ENCODE measurements at regions not wholly inside any gene's neighbourhood (a gene's known extent, or its start where the extent isn't known, plus 50 kb on each side); places are given as distances from the start of the nearest gene placed in this dataset.

DNA sequence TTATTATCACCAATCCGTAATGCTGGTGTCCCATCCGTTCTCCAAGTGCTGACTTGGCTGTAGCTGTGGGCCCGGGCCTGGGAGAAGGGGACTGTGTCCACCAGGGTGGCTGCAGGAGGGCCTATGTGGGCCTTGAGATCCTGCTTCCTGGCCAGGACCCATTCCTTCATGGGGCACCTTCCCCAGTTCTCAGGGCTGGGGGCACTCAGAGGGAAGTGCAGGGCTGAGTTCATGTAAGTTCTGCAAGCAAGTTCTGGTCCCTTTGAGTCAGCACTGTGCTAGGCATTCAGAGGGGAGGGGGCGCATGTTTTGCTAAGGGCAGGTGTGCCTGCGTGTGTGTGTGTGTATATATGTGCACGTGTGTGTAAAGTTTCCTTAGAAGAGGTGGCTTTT, 94.0 kb downstream of the GLI2 start:
- Histone ChIP-seq H3K4me3 (ENCODE audit: low read depth, low read length) (no peak overlapping the region), H3K9me3 (ENCODE audit: control insufficient read depth, insufficient read depth, low read length) (no peaks in the 10 kb centered on the region), H3K27me3 (ENCODE audit: control insufficient read depth, insufficient read depth, low read length) (no peaks in the 10 kb centered on the region), H3K36me3 (ENCODE audit: control insufficient read depth, insufficient read depth, low read length) (no peaks in the 10 kb centered on the region; the same call in 1 of the 2 replicates), H3K9ac (ENCODE audit: low read depth, low read length) (no peak overlapping the region), H3K27ac (ENCODE audit: low read depth, low read length) (no peak overlapping the region), H3K4me1 (ENCODE audit: control insufficient read depth, insufficient read depth, low read length) (peaks cover 20% of the 10 kb centered on the region)

DNA sequence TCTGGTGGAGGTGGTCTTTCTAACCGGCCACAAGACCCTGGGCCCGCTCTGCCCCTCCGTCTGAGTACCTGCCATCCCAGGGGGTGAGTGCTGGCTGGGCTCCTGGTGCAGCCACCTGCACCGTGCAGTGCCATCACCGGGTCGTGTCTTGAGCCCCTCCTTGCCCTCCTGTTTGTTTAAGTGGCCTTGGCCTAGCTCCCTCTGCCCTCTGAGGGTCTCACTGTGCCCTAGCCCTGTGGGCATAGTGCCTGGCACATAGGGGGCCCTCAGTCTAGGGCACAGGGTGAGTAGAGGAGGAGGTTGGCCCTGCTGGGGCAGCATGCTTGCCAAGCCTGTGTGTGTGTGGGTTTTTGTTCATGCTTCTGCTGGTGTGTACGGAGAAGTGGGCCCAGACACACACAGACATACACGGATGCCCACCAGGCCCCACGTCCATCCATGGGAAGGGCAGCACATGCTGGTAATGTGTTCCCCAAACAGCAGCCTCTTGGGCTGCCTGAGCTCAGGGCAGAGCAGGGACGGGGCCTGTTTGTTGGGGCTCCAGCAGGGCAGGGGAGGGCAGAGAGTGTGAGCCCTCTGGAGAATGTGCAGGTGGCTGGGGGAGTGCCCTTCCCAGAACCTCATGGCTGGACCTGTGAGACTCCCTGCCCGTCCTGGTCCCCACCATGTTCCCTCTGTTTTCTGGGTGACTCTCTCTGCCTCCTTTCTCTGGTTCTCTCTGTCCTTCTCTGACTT, 94.6 kb downstream of the GLI2 start:
- H3K27ac ChIP-seq (ENCODE audit: low read depth, low read length), result no peak overlapping the region
- no peaks in the 10 kb centered on the region for H3K27me3 ChIP-seq (ENCODE audit: control insufficient read depth, insufficient read depth, low read length)
- no peak overlapping the region for H3K4me3 ChIP-seq (ENCODE audit: low read depth, low read length)
- no peaks in the 10 kb centered on the region for H3K9me3 ChIP-seq (ENCODE audit: control insufficient read depth, insufficient read depth, low read length)
- peaks cover 22% of the 10 kb centered on the region for H3K4me1 ChIP-seq (ENCODE audit: control insufficient read depth, insufficient read depth, low read length)
- H3K9ac ChIP-seq (ENCODE audit: low read depth, low read length), result no peak overlapping the region
- no peaks in the 10 kb centered on the region for H3K36me3 ChIP-seq (ENCODE audit: control insufficient read depth, insufficient read depth, low read length)

DNA sequence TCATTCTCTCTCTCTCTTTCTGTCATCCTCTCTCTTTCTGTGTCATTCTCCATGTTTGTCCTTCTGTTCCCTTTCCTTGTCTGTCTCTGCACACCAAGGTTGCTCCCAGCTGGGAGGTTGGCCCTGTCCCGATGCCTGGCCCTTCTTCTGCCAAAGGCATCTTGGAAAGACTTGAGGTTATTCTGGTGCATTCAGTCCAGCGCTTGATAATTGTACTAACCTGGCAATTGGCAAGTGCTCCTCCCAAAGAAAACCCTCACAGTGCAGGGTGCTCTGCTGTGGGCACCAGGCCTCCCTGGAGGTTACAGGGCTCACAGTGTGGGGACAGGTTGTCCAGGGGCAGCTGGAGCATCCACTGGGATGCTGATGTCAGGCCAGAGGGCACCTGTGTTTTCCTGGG, 95.4 kb downstream of the GLI2 start:
- H3K27me3 ChIP-seq (ENCODE audit: control insufficient read depth, insufficient read depth, low read length), result no peaks in the 10 kb centered on the region
- H3K36me3 ChIP-seq (ENCODE audit: control insufficient read depth, insufficient read depth, low read length), result no peaks in the 10 kb centered on the region

DNA sequence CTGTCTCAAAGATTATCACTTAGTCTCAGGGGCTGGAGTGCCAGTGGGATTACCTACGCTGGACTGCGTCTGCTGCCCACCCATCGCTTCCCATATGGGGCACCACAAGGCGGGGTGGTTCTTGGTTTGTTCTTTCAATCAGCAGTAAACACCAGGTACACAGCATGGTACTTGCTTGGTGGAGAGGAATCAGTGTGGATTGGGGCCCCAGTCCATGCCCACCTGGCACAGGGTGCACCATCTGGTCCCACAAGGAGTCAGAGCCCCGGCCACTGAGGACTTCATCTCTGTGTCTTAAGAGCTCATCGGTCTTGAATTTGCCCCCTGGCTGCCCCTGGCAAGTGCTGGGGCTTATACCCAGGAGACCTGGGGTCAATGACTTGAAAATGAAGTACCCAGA, 96.2 kb downstream of the GLI2 start:
- Histone ChIP-seq H3K9me3 (ENCODE audit: control insufficient read depth, insufficient read depth, low read length) (no peaks in the 10 kb centered on the region), H3K36me3 (ENCODE audit: control insufficient read depth, insufficient read depth, low read length) (0 out of 2 replicates have a peak, but pooled peaks cover 4% of the 10 kb centered on the region), H3K9ac (ENCODE audit: low read depth, low read length) (no peak overlapping the region), H3K4me3 (ENCODE audit: low read depth, low read length) (no peak overlapping the region), H3K27ac (ENCODE audit: low read depth, low read length) (no peak overlapping the region), H3K4me1 (ENCODE audit: control insufficient read depth, insufficient read depth, low read length) (peaks cover 22% of the 10 kb centered on the region), H3K27me3 (ENCODE audit: control insufficient read depth, insufficient read depth, low read length) (no peaks in the 10 kb centered on the region)

More for the DNA sequence above, 95.4 kb downstream of the GLI2 start:
- H3K9me3 ChIP-seq (ENCODE audit: control insufficient read depth, insufficient read depth, low read length), result no peaks in the 10 kb centered on the region
- H3K9ac ChIP-seq (ENCODE audit: low read depth, low read length), result no peak overlapping the region
- no peak overlapping the region for H3K4me3 ChIP-seq (ENCODE audit: low read depth, low read length)
- no peak overlapping the region for H3K27ac ChIP-seq (ENCODE audit: low read depth, low read length)
- peaks cover 19% of the 10 kb centered on the region for H3K4me1 ChIP-seq (ENCODE audit: control insufficient read depth, insufficient read depth, low read length)

DNA sequence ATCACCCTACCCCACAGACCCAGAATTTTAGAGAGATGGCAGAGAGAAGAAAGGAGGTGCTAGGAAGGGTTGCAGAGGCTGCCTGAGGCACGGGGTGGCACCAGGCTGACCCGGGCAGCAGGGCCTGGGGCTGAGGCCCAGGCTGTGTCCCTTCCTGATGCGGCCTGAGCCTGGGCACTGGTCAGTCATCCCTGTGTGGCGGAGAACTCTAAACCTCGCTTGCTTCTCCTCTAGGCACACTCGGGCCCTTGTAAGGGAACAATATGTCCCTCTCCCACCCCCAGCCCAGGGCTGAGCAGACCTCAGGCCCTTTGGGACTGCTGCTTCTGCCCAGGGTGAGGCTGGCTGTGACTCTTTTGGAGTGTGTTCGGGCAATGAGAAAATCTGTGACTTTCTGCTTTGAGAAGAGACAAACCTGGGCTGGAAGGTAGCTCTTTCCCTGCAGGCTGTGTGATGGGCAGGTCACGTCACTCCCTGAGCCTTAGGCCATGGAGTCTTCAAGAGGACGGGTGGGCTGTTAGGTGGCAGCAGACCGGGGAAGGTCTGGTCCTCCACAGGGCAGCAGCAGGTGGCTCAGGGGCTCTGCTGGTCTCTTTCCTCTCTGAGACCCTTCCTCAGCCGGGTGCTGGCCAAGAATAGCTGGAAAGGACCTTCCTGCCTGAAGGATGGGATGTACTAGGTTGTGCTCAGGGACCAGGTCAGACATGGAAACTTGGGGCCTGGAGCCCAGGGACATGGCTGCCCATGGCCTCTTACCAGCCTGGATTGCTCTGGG, 96.8 kb downstream of the GLI2 start:
- no peak overlapping the region for H3K9ac ChIP-seq (ENCODE audit: low read depth, low read length)
- H3K4me3 ChIP-seq (ENCODE audit: low read depth, low read length), result no peak overlapping the region
- H3K27me3 ChIP-seq (ENCODE audit: control insufficient read depth, insufficient read depth, low read length), result no peaks in the 10 kb centered on the region
- peaks cover 22% of the 10 kb centered on the region for H3K4me1 ChIP-seq (ENCODE audit: control insufficient read depth, insufficient read depth, low read length)
- 0 out of 2 replicates have a peak, but pooled peaks cover 4% of the 10 kb centered on the region for H3K36me3 ChIP-seq (ENCODE audit: control insufficient read depth, insufficient read depth, low read length)
- no peak overlapping the region for H3K27ac ChIP-seq (ENCODE audit: low read depth, low read length)
- H3K9me3 ChIP-seq (ENCODE audit: control insufficient read depth, insufficient read depth, low read length), result no peaks in the 10 kb centered on the region

DNA sequence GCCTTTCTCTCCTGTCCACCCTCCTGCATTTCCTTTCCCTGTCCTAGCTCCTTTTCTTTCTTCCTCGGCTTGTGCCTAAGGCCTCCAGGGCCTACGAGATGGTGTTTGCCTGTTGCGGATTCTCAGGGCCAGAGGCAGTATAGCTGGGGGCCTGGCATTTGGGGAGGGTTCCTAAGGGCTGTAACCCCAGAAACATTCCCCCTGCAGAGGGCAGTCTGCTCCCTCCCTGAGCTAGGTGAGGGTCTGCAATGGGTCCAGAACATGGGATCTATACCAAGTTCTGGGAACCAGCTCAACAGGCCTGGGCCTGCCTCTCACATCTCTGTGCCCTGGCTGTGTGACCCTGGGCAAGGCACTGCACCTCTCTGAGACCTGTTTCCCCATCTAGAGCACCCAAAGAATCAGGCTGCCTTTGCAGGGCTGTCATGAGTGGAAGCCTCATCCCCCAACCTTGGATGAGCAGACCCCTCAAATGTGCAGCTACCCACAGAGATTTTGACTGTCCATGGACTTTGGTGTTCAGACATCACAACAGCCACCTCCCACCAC, 97.5 kb downstream of the GLI2 start:
- Histone ChIP-seq H3K4me1 (ENCODE audit: control insufficient read depth, insufficient read depth, low read length) (peaks cover 22% of the 10 kb centered on the region), H3K4me3 (ENCODE audit: low read depth, low read length) (no peak overlapping the region), H3K27ac (ENCODE audit: low read depth, low read length) (no peak overlapping the region), H3K9me3 (ENCODE audit: control insufficient read depth, insufficient read depth, low read length) (no peaks in the 10 kb centered on the region), H3K27me3 (ENCODE audit: control insufficient read depth, insufficient read depth, low read length) (no peaks in the 10 kb centered on the region), H3K36me3 (ENCODE audit: control insufficient read depth, insufficient read depth, low read length) (0 out of 2 replicates have a peak, but pooled peaks cover 4% of the 10 kb centered on the region), H3K9ac (ENCODE audit: low read depth, low read length) (no peak overlapping the region)

DNA sequence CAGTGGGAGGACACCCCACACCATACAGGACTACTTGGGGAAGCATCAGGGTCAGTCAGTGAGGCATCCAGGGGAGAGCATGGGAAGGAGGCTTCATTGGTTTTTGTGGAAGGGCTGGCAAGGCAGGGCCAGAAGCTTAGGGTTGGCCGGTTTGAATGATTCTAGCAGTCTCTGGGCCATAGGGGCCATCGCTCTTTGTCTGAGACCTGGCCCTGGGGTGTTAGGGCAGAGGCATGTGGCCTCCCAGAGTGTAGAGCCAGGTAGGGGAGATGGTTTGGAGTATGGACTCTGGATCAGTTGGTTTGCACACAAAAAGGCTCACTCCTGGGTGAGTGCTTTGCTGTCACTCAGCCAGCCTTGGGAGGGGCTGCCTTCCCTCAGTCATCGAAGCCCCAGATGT, 98.5 kb downstream of the GLI2 start:
- Histone ChIP-seq H3K27me3 (ENCODE audit: control insufficient read depth, insufficient read depth, low read length) (no peaks in the 10 kb centered on the region), H3K9me3 (ENCODE audit: control insufficient read depth, insufficient read depth, low read length) (no peaks in the 10 kb centered on the region), H3K9ac (ENCODE audit: low read depth, low read length) (no peak overlapping the region), H3K4me3 (ENCODE audit: low read depth, low read length) (no peak overlapping the region), H3K4me1 (ENCODE audit: control insufficient read depth, insufficient read depth, low read length) (peaks cover 22% of the 10 kb centered on the region), H3K36me3 (ENCODE audit: control insufficient read depth, insufficient read depth, low read length) (0 out of 2 replicates have a peak, but pooled peaks cover 4% of the 10 kb centered on the region), H3K27ac (ENCODE audit: low read depth, low read length) (no peak overlapping the region)

DNA sequence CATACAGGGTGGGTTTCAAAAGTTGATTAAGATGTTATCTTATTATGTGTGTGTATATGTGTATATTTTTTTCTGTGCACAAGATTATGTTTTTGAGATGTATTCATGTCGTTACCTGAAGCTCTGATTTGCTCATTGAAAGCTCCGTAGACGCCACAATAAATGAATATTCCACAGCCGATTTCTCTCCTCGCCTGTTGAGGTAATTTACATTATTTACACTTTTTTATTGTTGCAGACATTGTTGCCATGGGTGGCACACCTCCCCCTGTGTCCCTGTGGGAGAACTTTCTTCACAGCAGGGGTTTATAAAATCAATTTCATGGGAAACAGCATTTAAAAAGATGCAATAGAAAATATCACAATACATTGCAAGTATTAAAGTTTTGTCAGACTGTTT, 100.6 kb downstream of the GLI2 start:
- H3K27ac ChIP-seq (ENCODE audit: low read depth, low read length), result no peak overlapping the region
- H3K9ac ChIP-seq (ENCODE audit: low read depth, low read length), result no peak overlapping the region
- no peaks in the 10 kb centered on the region for H3K9me3 ChIP-seq (ENCODE audit: control insufficient read depth, insufficient read depth, low read length)
- H3K4me1 ChIP-seq (ENCODE audit: control insufficient read depth, insufficient read depth, low read length), result peaks cover 22% of the 10 kb centered on the region
- no peak overlapping the region for H3K4me3 ChIP-seq (ENCODE audit: low read depth, low read length)
- no peaks in the 10 kb centered on the region for H3K27me3 ChIP-seq (ENCODE audit: control insufficient read depth, insufficient read depth, low read length)
- H3K36me3 ChIP-seq (ENCODE audit: control insufficient read depth, insufficient read depth, low read length), result peaks cover 6% of the 10 kb centered on the region; the same call in 1 of the 2 replicates

DNA sequence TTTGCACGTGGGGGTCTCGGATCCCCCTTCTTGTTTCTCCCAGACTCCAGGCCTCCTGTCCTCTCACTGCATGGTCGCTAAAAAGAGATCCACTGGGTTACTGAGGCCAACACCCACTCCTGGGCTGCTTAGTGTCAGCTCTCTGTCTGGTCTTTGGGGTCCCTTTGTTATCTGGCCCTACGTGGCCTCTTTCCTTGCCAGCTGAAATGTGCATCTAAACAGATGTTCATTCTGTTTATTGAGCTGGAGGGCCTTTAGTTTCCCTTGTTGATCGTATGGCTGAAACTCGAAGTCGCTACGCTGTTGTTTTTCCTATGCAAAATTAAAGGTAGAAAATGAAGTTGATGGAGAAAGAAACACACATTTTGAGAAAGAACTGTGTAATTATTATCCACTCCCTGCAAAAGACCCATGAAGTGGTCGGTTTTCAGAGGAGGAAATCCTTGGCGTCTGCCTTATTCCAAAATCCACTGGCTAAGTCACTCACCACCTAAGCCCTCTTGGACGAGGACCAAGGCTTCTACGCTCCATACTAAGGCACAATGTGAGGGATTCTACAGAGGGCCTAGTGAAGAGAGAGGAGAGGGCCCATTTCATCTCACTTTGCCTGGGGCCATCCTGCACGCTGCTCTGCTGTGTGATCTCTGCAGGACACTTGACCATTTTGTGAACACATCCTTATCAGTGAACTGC, 105.3 kb downstream of the GLI2 start:
- Histone ChIP-seq H3K36me3 (ENCODE audit: control insufficient read depth, insufficient read depth, low read length) (peaks cover 10% of the 10 kb centered on the region; the same call in 1 of the 2 replicates), H3K27ac (ENCODE audit: low read depth, low read length) (no peak overlapping the region), H3K4me3 (ENCODE audit: low read depth, low read length) (no peak overlapping the region), H3K9me3 (ENCODE audit: control insufficient read depth, insufficient read depth, low read length) (no peaks in the 10 kb centered on the region), H3K27me3 (ENCODE audit: control insufficient read depth, insufficient read depth, low read length) (no peaks in the 10 kb centered on the region), H3K4me1 (ENCODE audit: control insufficient read depth, insufficient read depth, low read length) (0 out of 2 replicates have a peak, but pooled peaks cover 4% of the 10 kb centered on the region), H3K9ac (ENCODE audit: low read depth, low read length) (no peak overlapping the region)

DNA sequence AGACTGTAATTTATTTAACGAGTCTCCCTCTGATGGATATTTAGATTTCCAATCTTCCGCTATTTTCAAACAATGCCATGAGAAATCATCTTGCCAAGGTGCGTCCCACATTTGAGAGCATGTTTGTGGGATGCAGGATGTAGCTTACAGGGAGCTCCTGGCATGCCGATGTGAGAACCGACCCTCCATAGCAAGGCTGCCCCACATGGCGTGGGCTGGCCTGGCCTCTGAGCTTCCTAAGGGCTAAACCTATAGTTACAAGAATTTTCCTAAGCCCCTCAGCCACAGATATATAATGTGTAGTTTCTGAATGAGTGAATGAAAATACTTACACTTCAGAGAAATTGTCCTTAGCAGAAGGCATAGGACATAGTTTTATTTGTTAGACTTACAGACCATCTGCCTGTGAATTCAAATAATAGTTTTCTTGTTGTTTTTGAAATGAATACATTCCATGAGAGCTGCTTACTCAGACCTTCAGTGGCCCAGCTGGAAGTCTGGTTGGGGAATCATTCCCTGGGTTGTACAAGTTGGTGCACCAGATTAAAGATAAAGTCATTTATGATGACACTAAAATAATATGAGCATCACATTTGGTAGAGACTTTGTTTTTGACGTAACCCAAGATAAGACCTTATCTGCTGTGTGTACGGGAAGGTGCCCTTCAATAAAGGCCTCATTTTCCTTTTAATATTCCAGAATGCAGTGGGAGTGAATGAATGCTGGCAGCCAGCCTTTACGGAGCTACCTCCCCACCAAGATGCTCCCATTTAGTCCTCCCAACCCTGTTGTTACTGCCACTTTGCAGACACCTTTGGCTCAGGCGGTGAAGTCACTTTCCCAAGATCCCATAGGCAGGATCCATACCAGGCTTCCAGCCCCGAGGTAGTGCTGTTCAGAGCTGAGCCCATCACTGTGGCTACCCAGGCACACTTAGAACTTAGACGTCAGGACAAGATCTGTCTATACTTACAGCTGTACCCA, 107.1 kb downstream of the GLI2 start:
- Histone ChIP-seq H3K4me3 (ENCODE audit: low read depth, low read length) (no peak overlapping the region), H3K9me3 (ENCODE audit: control insufficient read depth, insufficient read depth, low read length) (no peaks in the 10 kb centered on the region), H3K27ac (ENCODE audit: low read depth, low read length) (no peak overlapping the region), H3K36me3 (ENCODE audit: control insufficient read depth, insufficient read depth, low read length) (peaks cover 6% of the 10 kb centered on the region; the same call in 1 of the 2 replicates), H3K4me1 (ENCODE audit: control insufficient read depth, insufficient read depth, low read length) (0 out of 2 replicates have a peak, but pooled peaks cover 5% of the 10 kb centered on the region), H3K9ac (ENCODE audit: low read depth, low read length) (no peak overlapping the region), H3K27me3 (ENCODE audit: control insufficient read depth, insufficient read depth, low read length) (no peaks in the 10 kb centered on the region)

All from HUES48 (cell line).